GM10248 (cell line): ENCODE measurements at regions not wholly inside any gene's neighbourhood (a gene's known extent, or its start where the extent isn't known, plus 50 kb on each side); places are given as distances from the start of the nearest gene placed in this dataset.

Experiments used
- CTCF ChIA-PET: fragments of 300-600 bp; sonication (Branson Sonifier 250); formaldehyde crosslinking; extraction: SDS; loops from one replicate; lab custom pipeline; 2021; ENCODE audit warnings: antibody characterized with exemption; lab: Yijun Ruan, JAX
- POLR2A ChIA-PET: fragments of 350-650 bp; sonication (Branson Sonifier 250); formaldehyde crosslinking; extraction: SDS; loops from one replicate; lab custom pipeline; 2020; ENCODE audit warnings: antibody characterized with exemption; lab: Yijun Ruan, JAX
- DNase-seq: peaks from one replicate; pipeline ENCODE4 v3.0.0; 2012; ENCODE audit errors: extremely low spot score
- TF ChIP-seq, protein P1 (sequence below): IDR thresholded peaks from 2 replicates; pipeline ENCODE4 v1.5.1; 2012; ENCODE audit warnings: mild to moderate bottlenecking, low read depth; ENCODE audit errors: extremely low read depth, missing control alignments, control extremely low read depth

DNA sequence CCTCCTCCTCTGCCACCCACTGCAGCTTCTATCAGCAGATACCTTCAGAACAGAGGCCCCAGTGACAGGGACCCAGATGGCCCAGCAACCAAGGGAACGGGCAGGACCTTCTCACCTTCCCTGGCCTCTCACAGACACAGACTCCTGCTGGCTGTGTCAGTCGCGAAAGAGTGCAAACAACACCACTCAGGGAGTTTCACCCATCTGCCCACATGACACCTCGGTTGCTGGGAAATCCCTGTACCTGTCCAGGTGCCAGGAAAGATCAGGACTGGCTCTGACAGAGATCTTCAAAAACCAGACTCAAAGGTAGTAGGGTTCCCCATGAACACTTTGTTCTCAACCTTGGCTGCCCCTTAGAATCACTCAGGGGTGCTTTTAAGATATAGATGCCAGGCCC lies 83.5 kb upstream of the HIVEP3 start:
- TF ChIP-seq, protein P1, sequence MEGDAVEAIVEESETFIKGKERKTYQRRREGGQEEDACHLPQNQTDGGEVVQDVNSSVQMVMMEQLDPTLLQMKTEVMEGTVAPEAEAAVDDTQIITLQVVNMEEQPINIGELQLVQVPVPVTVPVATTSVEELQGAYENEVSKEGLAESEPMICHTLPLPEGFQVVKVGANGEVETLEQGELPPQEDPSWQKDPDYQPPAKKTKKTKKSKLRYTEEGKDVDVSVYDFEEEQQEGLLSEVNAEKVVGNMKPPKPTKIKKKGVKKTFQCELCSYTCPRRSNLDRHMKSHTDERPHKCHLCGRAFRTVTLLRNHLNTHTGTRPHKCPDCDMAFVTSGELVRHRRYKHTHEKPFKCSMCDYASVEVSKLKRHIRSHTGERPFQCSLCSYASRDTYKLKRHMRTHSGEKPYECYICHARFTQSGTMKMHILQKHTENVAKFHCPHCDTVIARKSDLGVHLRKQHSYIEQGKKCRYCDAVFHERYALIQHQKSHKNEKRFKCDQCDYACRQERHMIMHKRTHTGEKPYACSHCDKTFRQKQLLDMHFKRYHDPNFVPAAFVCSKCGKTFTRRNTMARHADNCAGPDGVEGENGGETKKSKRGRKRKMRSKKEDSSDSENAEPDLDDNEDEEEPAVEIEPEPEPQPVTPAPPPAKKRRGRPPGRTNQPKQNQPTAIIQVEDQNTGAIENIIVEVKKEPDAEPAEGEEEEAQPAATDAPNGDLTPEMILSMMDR: no peak
- ChIA-PET CTCF (no interaction called here), POLR2A (no interaction called here)
- no peak for DNase-seq

DNA sequence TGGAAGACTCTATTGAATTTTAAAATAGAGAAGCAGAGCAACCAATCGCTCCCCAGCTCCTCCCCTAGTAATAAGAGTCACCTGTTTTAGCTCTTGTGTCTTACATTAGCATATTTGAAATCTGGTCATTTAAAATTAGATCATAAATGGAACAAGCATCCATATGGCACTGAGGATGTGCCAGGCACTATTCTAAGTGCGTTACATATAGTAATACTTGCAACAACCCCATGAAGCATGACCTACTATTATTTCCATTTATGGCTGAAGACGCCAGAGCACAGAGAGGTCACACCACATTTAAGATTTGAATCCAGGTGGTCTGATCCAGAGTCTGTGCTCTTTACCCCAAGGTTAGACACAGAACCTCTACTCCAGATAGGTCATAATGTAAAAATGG lies 82.0 kb upstream of the HIVEP3 start:
- CTCF ChIA-PET: interaction anchor here (1.1 kb wide), 1 partner anchor 14 kb away, joined by 3 read pairs; no protein-coding TSS in a partner anchor
- TF ChIP-seq, protein P1: no peak
- DNase-seq: no peak
- POLR2A ChIA-PET: no interaction called here

DNA sequence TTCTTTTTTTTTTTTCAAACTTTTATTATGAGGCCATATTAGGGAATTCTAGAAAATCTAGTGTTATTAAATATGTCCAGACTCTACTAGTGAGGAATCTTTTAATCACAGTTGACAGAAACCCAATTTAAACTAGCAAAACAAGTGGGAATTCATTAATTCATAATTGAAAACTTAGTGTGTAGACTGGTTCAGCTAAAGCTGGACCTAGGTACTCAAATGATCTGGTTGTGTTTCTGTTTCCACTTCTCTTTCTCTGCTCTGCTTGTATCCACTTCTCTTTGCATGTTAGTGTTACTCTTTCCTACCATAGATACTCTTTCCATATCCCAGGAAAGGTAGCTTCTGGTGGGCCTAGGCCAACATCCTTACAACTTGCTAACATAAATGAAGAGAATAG lies 81.2 kb upstream of the HIVEP3 start:
- TF ChIP-seq, protein P1: no peak
- DNase-seq: no peak
- ChIA-PET CTCF (interaction anchor here (1.1 kb wide), 1 partner anchor 15 kb away, joined by 3 read pairs; no protein-coding TSS in a partner anchor), POLR2A (no interaction called here)

DNA sequence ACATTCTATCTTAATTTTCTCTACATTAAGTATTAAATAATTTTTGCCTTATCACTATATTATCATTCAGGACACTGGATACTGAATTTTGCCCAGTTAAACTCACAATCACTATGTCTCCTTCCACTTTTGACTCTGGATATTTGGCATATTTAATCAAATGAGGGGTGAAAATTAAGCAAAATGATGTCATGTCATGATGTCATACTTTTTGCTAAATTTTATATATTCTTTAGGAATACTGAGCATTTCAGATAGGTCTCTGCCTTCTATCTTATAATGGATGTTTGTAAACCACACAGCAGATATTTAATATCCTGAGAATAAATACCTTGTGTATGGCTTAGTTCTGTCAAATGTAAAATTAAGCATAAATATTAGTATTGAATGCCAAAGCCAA lies 79.5 kb upstream of the HIVEP3 start:
- no peak for DNase-seq
- TF ChIP-seq, protein P1: no peak
- CTCF ChIA-PET: interaction anchor here (0.8 kb wide), 1 partner anchor 33 kb away, joined by 3 read pairs; no protein-coding TSS in a partner anchor
- POLR2A ChIA-PET: no interaction called here

DNA sequence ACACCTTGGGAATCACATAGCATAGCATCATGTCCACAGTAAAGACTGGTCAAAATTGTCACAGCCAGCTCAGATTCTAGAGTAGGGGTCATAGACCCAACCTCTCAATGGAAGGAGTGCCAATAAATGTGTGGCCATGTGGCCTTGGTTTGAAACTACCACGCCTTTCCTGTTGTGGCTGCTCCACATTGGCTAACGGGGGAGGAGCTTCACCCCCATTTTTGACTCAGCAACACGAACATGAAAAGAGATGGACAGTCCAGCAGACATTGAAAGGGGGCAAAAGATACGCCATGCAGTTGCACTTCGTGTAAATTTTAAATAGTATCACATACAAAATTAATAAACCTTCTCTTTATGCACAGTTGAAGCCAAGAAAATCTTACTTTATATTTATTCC lies 78.4 kb upstream of the HIVEP3 start:
- no peak for DNase-seq
- POLR2A ChIA-PET: no interaction called here
- CTCF ChIA-PET: interaction anchor here (1.1 kb wide), 1 partner anchor 13 kb away, joined by 3 read pairs; no protein-coding TSS in a partner anchor
- TF ChIP-seq, protein P1: no peak

DNA sequence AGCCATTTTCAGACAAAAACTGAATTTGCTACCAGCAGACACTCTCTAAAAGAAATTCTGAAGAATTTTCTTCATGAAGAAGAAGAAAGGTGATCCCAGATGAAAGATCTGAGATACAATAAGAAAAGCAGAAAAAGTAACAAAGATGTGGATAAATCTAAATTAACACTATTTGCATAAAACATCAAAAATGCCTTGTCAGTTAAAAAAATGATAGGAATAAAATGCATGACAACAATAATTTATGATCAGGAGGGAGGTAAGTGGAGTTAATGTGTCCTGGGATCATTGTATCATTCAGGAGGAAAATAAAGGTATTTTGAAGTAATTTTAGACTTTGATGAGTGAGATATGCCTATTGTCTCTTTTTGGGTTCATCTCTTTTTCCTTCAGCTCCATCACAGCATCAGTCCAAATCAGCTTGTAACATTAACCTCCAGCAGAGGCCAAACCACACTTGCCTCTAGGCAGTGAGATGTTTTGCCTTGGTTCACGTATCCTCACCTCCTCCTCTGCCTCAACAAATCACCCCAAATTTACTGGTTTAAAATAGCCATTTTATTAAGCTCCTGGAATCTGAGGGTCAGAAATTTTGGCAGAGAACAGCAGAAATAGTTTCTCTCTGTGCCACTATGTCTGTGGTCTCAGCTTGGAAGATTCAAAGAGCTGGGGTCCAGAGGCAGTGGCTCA lies 76.9 kb upstream of the HIVEP3 start:
- CTCF ChIA-PET: interaction anchor here (1.4 kb wide), 1 partner anchor 17 kb away, joined by 5 read pairs; no protein-coding TSS in a partner anchor

More for the DNA sequence above, 76.9 kb upstream of the HIVEP3 start:
- DNase-seq: no peak
- POLR2A ChIA-PET: no interaction called here
- TF ChIP-seq, protein P1: no peak
